SK-N-SH (cell line): ENCODE measurements at regions not wholly inside any gene's neighbourhood (a gene's known extent, or its start where the extent isn't known, plus 50 kb on each side); places are given as distances from the start of the nearest gene placed in this dataset.

Experiments
- CTCF ChIA-PET: fragments of 300-600, 350-600 bp; formaldehyde crosslinking; extraction: SDS; loops from one replicate; lab custom pipeline; 2021; lab: Yijun Ruan, JAX
- POLR2A ChIA-PET: fragments of 350-600 bp; sonication (Branson Sonifier 250); formaldehyde crosslinking; extraction: SDS; loops from one replicate; lab custom pipeline; 2020; ENCODE audit warnings: antibody characterized with exemption, inconsistent platforms; lab: Yijun Ruan, JAX
- DNase-seq: peaks from one replicate; pipeline ENCODE4 v3.0.0; 2012
- H2AFZ ChIP-seq: fragments of 200-600 bp; sonication (generic); 2 replicates; pipeline ENCODE4 v1.8.1; 2016; ENCODE audit warnings: antibody characterized with exemption, mild to moderate bottlenecking, low read depth
- H3F3A ChIP-seq: fragments of 200-600 bp; sonication (generic); replicated peaks from 2 replicates; pipeline ENCODE3; 2016; ENCODE audit warnings: antibody characterized with exemption, mild to moderate bottlenecking; ENCODE audit not compliant: insufficient read depth
- H3K27ac ChIP-seq, 2 experiments: fragments of 200-500 bp in 1 of 2; fragments of 200-600 bp in 1 of 2; sonication (Bioruptor generic) in 1 of 2; sonication (generic), shearing (Covaris generic) in 1 of 2; 2 replicates each; pipeline versions ENCODE4 v1.5.1 to v1.6.1; 2014 to 2016; ENCODE audit warnings: low read depth in 2 of 2, inconsistent platforms in 1 of 2, low read length in 1 of 2, mild to moderate bottlenecking in 1 of 2, mixed read lengths in 1 of 2
- H3K27me3 ChIP-seq: fragments of 200-600 bp; sonication (generic), shearing (Covaris generic); 2 replicates; pipeline ENCODE4 v1.6.1; 2016; ENCODE audit warnings: mixed run types; ENCODE audit not compliant: insufficient read depth
- H3K36me3 ChIP-seq, 2 experiments: fragments of 200-500 bp in 1 of 2; fragments of 200-600 bp in 1 of 2; sonication (Bioruptor generic) in 1 of 2; sonication (generic) in 1 of 2; replicated peaks in 1 of 2; 2 replicates each; pipeline versions ENCODE3 to v1.5.1; 2014 to 2016; ENCODE audit warnings: low read length in 1 of 2, mild to moderate bottlenecking in 1 of 2; ENCODE audit not compliant: insufficient read depth in 2 of 2, control insufficient read depth in 1 of 2
- H3K4me1 ChIP-seq, 2 experiments: fragments of 200-500 bp in 1 of 2; fragments of 200-600 bp in 1 of 2; sonication (Bioruptor generic) in 1 of 2; sonication (generic), shearing (Covaris generic) in 1 of 2; 2 replicates each; pipeline versions ENCODE4 v1.5.1 to v1.6.1; 2014 to 2016; ENCODE audit warnings: low read depth in 1 of 2, low read length in 1 of 2, mixed run types in 1 of 2; ENCODE audit not compliant: insufficient read depth in 2 of 2, control insufficient read depth in 1 of 2
- H3K4me2 ChIP-seq: fragments of 200-600 bp; sonication (generic), shearing (Covaris generic); 2 replicates; pipeline ENCODE4 v1.6.1; 2017; ENCODE audit warnings: mixed run types
- H3K4me3 ChIP-seq, 2 experiments: fragments of 200-500 bp in 1 of 2; fragments of 200-600 bp in 1 of 2; sonication (Bioruptor generic) in 1 of 2; sonication (generic), shearing (Covaris generic) in 1 of 2; 2 replicates each; pipeline versions ENCODE4 v1.5.1 to v1.8.1; 2014 to 2016; ENCODE audit warnings: low read depth in 2 of 2, inconsistent platforms in 1 of 2, low read length in 1 of 2, mild to moderate bottlenecking in 1 of 2, mixed read lengths in 1 of 2, moderate library complexity in 1 of 2
- H3K79me2 ChIP-seq: fragments of 200-600 bp; sonication (generic); 2 replicates; pipeline ENCODE4 v1.8.1; 2017; ENCODE audit warnings: mild to moderate bottlenecking; ENCODE audit not compliant: insufficient read depth
- H3K9ac ChIP-seq: fragments of 200-600 bp; sonication (generic); 2 replicates; pipeline ENCODE4 v1.6.1; 2017; ENCODE audit warnings: mixed run types
- H3K9me2 ChIP-seq: fragments of 200-600 bp; sonication (generic); 2 replicates; pipeline ENCODE4 v1.6.1; 2017; ENCODE audit warnings: mixed run types
- H3K9me3 ChIP-seq: fragments of 200-600 bp; sonication (generic); 2 replicates; pipeline ENCODE4 v1.6.1; 2017; ENCODE audit warnings: mixed run types, mild to moderate bottlenecking, moderate library complexity
- H4K20me1 ChIP-seq: fragments of 200-600 bp; sonication (generic); 2 replicates; pipeline ENCODE4 v1.6.1; 2017; ENCODE audit warnings: mild to moderate bottlenecking, mixed run types; ENCODE audit not compliant: insufficient read depth
- ELF1 ChIP-seq: IDR thresholded peaks from 2 replicates; pipeline ENCODE4 v1.4.0; 2012
- EP300 ChIP-seq, 2 experiments: IDR thresholded peaks; 2 replicates each; pipeline versions ENCODE4 v1.4.0 to v1.6.1; 2012; ENCODE audit warnings: borderline replicate concordance in 1 of 2, low read depth in 1 of 2, low read length in 1 of 2
- FOSL2 ChIP-seq: IDR thresholded peaks from 2 replicates; pipeline ENCODE4 v1.4.0; 2012; ENCODE audit warnings: low read depth, mild to moderate bottlenecking, moderate library complexity, borderline replicate concordance
- FOXJ3 ChIP-seq: sonication (generic); formaldehyde crosslinking; IDR thresholded peaks from 2 replicates; pipeline ENCODE4 v1.5.1; 2020; ENCODE audit warnings: mild to moderate bottlenecking, missing genetic modification reagents
- GATA2 ChIP-seq: sonication (generic); formaldehyde crosslinking; IDR thresholded peaks from 2 replicates; pipeline ENCODE4 v1.5.0; 2020; ENCODE audit warnings: mild to moderate bottlenecking, missing genetic modification reagents
- JUND ChIP-seq: IDR thresholded peaks from 2 replicates; pipeline ENCODE4 v1.4.0; 2012
- MEF2A ChIP-seq: IDR thresholded peaks from 2 replicates; pipeline ENCODE4 v1.4.0; 2012; ENCODE audit warnings: low read depth, borderline replicate concordance
- REST ChIP-seq: IDR thresholded peaks from 2 replicates; pipeline ENCODE4 v1.6.1; 2012; ENCODE audit warnings: mild to moderate bottlenecking, low read depth, low read length, moderate library complexity
- TCF12 ChIP-seq: IDR thresholded peaks from 2 replicates; pipeline ENCODE4 v1.4.0; 2012
- USF1 ChIP-seq: IDR thresholded peaks from 2 replicates; pipeline ENCODE4 v1.4.0; 2012; ENCODE audit warnings: low read depth, borderline replicate concordance
- USF2 ChIP-seq: fragments of 150-350 bp; IDR thresholded peaks from 2 replicates; pipeline ENCODE4 v1.6.1; 2017; ENCODE audit warnings: antibody characterized with exemption, low read length, low read depth, borderline replicate concordance
- WGBS: methylation state at CpG from one replicate; pipeline ENCODE4 v1.1.6; 2017; ENCODE audit warnings: low lambda C conversion rate; 5-methylcytosine and 5-hydroxymethylcytosine counted together

- TF ChIP-seq USF2 (no peak), FOSL2 (no peak), EP300 (IDR thresholded peaks at IDR 0.05; ENCODE audit: borderline replicate concordance in 1 of 2, low read depth in 1 of 2, low read length in 1 of 2) (no peak), ELF1 (no peak), JUND (no peak), FOXJ3 (CRISPR knock-in tag) (no peak), GATA2 (CRISPR knock-in tag) (no peak)
Measured at GRCh38 chr12:127419111-127419510, 847.9 kb upstream of the TMEM132C start (continued).

GRCh38 chr12:127421614-127422013 lies 845.4 kb upstream of the TMEM132C start:
- DNase-seq = no peak
- TF ChIP-seq USF1 (no peak), MEF2A (no peak), REST (no peak), TCF12 (no peak)
- H3K9me2 ChIP-seq = no peaks in the 10 kb centered on the region
- 8% methylated on average over 5 of the region's 5 CpGs for WGBS
- no peak overlapping the region for H3K27ac ChIP-seq
- no peaks in the 10 kb centered on the region for H3K79me2 ChIP-seq
- no peak overlapping the region for H3K4me3 ChIP-seq
- POLR2A ChIA-PET = no interaction called here
- no peaks in the 10 kb centered on the region for H4K20me1 ChIP-seq
- no peak overlapping the region for H3K4me2 ChIP-seq
- CTCF ChIA-PET = interaction anchor here (0.9 kb wide), 1 partner anchor 40 kb away, joined by 3 read pairs; no protein-coding TSS in a partner anchor
- H3K36me3 ChIP-seq = no peaks in the 10 kb centered on the region
- H3F3A ChIP-seq = no peaks in the 10 kb centered on the region
- no peaks in the 10 kb centered on the region for H3K4me1 ChIP-seq
- H3K9ac ChIP-seq = no peak overlapping the region
- no peaks in the 10 kb centered on the region for H3K9me3 ChIP-seq
- no peak overlapping the region for H2AFZ ChIP-seq
- H3K27me3 ChIP-seq = no peaks in the 10 kb centered on the region
